ENCODE measurements at regions not wholly inside any gene's neighbourhood (a gene's known extent, or its start where the extent isn't known, plus 50 kb on each side); places are given as distances from the start of the nearest gene placed in this dataset.

DNA sequence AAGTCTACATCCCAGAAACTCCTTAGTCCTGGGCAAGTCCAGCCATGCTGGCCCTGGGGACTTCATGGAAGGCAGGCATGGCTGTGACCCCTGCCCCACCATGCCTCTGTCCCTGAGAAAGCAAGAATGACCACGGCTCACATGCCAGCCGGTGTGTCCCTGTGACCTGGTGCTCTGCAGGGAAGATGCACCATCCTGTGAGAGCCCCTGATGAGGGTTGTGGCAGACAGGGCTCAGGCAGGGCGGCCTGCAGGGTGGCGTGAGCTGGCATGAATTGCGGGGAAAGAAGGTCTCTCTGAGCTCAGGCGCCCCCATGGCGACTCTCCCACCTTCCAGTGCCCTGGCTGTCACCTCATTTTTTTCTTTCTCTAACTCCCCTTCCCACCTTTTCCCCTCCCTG, 260.3 kb downstream of the RBFOX3 start:
- intact Hi-C loops (cut with DNase I): no loop called here
- H3K27me3 ChIP-seq (ENCODE audit: control insufficient read depth, insufficient read depth, low read length): peaks cover 5% of the 10 kb centered on the region
- peak in 1 of 5 donors; percentile 55 for DNase-seq

DNA sequence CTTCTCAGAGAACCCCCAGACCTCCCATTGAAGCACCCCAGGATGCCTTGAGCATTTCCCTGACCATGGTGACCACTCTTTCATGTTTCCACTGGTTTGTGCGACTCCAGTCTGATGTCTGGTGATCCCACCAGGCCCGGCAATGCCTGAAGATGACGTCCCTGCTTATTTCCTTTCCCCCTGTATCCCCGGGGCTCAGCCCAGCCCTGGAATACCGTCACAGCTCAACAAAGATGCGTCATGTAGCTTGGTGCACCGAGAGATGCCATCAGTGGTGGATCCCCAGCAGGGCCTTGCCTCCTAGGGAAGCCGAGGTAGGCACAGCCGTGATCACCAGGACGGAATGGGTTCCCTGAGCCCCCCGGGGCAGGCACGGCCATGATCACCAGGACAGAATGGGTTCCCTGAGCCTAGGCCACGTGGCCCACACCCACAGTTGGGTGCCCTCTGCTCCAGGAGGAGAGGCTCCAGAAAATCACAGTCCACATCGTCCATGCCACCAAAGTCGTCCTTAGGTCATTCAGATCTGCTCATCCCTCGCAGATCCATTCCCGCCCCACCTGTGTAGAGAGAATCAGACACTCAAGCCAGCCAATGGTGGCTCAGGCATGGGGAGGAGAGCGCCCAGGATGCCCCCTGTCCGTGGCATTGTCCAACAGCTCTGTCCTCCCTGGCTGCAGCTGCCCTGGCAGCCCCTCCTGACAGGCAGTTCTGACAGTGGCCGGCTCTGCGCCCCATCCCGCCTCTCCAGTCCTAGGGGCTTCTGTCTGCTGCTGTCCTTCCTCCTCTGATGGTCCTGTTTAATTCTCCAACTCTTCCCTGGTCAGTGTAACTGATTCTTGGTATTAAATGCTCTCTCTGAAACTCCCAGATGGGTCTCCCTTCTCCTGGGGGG, 261.1 kb downstream of the RBFOX3 start:
- intact Hi-C loops (cut with DNase I): no loop called here
- FAIRE-seq (no peak), DNase-seq (peak in 1 of 5 donors; percentile 58)
- Histone ChIP-seq H3K27ac (ENCODE audit: low read depth in 2 of 2, low read length in 2 of 2) (no peak overlapping the region), H3K27me3 (ENCODE audit: control insufficient read depth, insufficient read depth, low read length) (peaks cover 2% of the 10 kb centered on the region), H3K4me1 (ENCODE audit: control insufficient read depth in 2 of 3, insufficient read depth in 2 of 3, low read depth in 1 of 3, low read length in 3 of 3) (no peaks in the 10 kb centered on the region), H3K9ac (ENCODE audit: low read length in 3 of 3) (no peak overlapping the region), H3K36me3 (ENCODE audit: control insufficient read depth in 2 of 3, insufficient read depth in 3 of 3, low read length in 3 of 3) (no peaks in the 10 kb centered on the region), H3K9me3 (ENCODE audit: control insufficient read depth in 2 of 3, insufficient read depth in 1 of 3, low read length in 3 of 3) (peaks cover 0 to 6% (median 5%) of the 10 kb centered on the region in 3 donors), H3K4me3 (ENCODE audit: low read length in 3 of 3) (no peak overlapping the region)
- TF ChIP-seq, protein P1, sequence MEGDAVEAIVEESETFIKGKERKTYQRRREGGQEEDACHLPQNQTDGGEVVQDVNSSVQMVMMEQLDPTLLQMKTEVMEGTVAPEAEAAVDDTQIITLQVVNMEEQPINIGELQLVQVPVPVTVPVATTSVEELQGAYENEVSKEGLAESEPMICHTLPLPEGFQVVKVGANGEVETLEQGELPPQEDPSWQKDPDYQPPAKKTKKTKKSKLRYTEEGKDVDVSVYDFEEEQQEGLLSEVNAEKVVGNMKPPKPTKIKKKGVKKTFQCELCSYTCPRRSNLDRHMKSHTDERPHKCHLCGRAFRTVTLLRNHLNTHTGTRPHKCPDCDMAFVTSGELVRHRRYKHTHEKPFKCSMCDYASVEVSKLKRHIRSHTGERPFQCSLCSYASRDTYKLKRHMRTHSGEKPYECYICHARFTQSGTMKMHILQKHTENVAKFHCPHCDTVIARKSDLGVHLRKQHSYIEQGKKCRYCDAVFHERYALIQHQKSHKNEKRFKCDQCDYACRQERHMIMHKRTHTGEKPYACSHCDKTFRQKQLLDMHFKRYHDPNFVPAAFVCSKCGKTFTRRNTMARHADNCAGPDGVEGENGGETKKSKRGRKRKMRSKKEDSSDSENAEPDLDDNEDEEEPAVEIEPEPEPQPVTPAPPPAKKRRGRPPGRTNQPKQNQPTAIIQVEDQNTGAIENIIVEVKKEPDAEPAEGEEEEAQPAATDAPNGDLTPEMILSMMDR (IDR thresholded peaks at IDR 0.05; ENCODE audit: borderline replicate concordance, extremely low read depth, insufficient read depth): no peak

More for the DNA sequence above, 260.3 kb downstream of the RBFOX3 start:
- Histone ChIP-seq H3K27ac (ENCODE audit: low read depth in 2 of 2, low read length in 2 of 2) (no peak overlapping the region), H3K4me3 (ENCODE audit: low read length in 3 of 3) (no peak overlapping the region), H3K9me3 (ENCODE audit: control insufficient read depth in 2 of 3, insufficient read depth in 1 of 3, low read length in 3 of 3) (no peaks in the 10 kb centered on the region), H3K9ac (ENCODE audit: low read length in 3 of 3) (no peak overlapping the region), H3K4me1 (ENCODE audit: control insufficient read depth in 2 of 3, insufficient read depth in 2 of 3, low read depth in 1 of 3, low read length in 3 of 3) (no peaks in the 10 kb centered on the region), H3K36me3 (ENCODE audit: control insufficient read depth in 2 of 3, insufficient read depth in 3 of 3, low read length in 3 of 3) (no peaks in the 10 kb centered on the region)
- TF ChIP-seq, protein P1 (IDR thresholded peaks at IDR 0.05; ENCODE audit: borderline replicate concordance, extremely low read depth, insufficient read depth): no peak
- FAIRE-seq: no peak

DNA sequence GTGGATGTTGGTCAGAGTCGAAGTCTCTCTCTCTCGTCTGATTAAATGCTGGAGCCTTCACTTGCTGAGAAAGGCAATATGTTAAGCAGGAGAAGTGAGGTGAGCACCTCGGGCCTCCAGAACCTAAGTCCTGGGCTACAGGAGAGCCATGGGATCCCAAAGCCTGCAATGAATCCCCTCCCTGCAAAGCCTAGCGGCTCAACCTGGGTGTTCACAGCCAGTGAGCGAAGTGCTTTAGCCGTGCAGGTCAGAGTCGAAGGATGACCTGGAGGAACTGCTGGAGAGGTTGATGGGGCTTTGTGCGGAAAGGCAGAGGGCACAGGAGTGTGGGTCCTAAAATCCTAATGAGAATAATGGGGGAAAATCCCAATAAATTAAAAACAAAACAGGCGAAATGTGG, 267.8 kb downstream of the ENGASE start:
- no peak for FAIRE-seq
- intact Hi-C loops (cut with DNase I): no loop called here
- H3K9ac ChIP-seq (ENCODE audit: low read length in 3 of 3): no peak overlapping the region
- H3K4me1 ChIP-seq (ENCODE audit: control insufficient read depth in 2 of 3, insufficient read depth in 2 of 3, low read depth in 1 of 3, low read length in 3 of 3): no peaks in the 10 kb centered on the region
- DNase-seq: peak in 1 of 5 donors; percentile 35
- no peak overlapping the region for H3K27ac ChIP-seq (ENCODE audit: low read depth in 2 of 2, low read length in 2 of 2)
- peaks cover 0 to 7% (median 5%) of the 10 kb centered on the region in 3 donors for H3K9me3 ChIP-seq (ENCODE audit: control insufficient read depth in 2 of 3, insufficient read depth in 1 of 3, low read length in 3 of 3)
- peaks cover 3% of the 10 kb centered on the region for H3K27me3 ChIP-seq (ENCODE audit: control insufficient read depth, insufficient read depth, low read length)
- TF ChIP-seq, protein P1 (IDR thresholded peaks at IDR 0.05; ENCODE audit: borderline replicate concordance, extremely low read depth, insufficient read depth): no peak
- H3K36me3 ChIP-seq (ENCODE audit: control insufficient read depth in 2 of 3, insufficient read depth in 3 of 3, low read length in 3 of 3): no peaks in the 10 kb centered on the region
- no peak overlapping the region for H3K4me3 ChIP-seq (ENCODE audit: low read length in 3 of 3)

Data from kidney (tissue), 13 donors.